Upper lobe of left lung (tissue), 4 donors: ENCODE measurements at regions not wholly inside any gene's neighbourhood (a gene's known extent, or its start where the extent isn't known, plus 50 kb on each side); places are given as distances from the start of the nearest gene placed in this dataset.

ENCODE experiments used
- EP300 ChIP-seq, 4 donors: sonication (generic); formaldehyde crosslinking; IDR thresholded peaks; one replicate each; pipeline ENCODE4 v1.5.1; 2017; ENCODE audit warnings: antibody characterized with exemption in 4 of 4, control low read depth in 2 of 4
- POLR2A ChIP-seq, 4 donors: fragments of 450-650 bp; IDR thresholded peaks; one replicate each; pipeline ENCODE4 v1.5.1; 2016 to 2017; ENCODE audit warnings: antibody characterized with exemption in 4 of 4, mild to moderate bottlenecking in 2 of 4
- POLR2AphosphoS5 ChIP-seq, 2 donors: sonication (generic); formaldehyde crosslinking; IDR thresholded peaks; one replicate each; pipeline ENCODE4 v1.5.1; 2017; ENCODE audit warnings: antibody characterized with exemption in 2 of 2
- TF ChIP-seq, protein P1 (sequence below), 6 experiments: fragments of 450-650 bp in 4 of 6; fragments of 200-600 bp in 2 of 6; sonication (generic) in 2 of 6; IDR thresholded peaks; one replicate each; pipeline ENCODE4 v1.5.1; 2016 to 2019; ENCODE audit warnings: antibody characterized with exemption in 6 of 6

DNA sequence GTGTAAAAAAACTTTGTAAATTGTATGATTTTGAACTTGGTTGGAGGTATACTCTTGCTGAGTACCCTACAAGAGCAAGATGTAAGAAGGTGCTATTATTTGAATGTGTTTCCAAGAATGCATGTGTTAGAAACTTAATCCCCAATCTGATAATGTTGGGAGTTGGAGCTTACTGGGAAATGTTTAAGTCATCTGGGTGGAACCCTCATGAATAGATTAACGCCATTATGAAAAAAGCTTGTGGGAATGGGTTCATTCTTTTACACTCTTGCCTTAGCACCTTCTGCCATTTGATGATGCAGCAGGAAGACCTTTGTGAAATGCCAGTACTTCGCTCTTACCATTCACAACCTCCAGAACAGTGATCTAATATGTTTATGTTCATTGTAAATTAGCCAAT lies 498.3 kb downstream of the TMEM135 start:
- TF ChIP-seq, protein P1, sequence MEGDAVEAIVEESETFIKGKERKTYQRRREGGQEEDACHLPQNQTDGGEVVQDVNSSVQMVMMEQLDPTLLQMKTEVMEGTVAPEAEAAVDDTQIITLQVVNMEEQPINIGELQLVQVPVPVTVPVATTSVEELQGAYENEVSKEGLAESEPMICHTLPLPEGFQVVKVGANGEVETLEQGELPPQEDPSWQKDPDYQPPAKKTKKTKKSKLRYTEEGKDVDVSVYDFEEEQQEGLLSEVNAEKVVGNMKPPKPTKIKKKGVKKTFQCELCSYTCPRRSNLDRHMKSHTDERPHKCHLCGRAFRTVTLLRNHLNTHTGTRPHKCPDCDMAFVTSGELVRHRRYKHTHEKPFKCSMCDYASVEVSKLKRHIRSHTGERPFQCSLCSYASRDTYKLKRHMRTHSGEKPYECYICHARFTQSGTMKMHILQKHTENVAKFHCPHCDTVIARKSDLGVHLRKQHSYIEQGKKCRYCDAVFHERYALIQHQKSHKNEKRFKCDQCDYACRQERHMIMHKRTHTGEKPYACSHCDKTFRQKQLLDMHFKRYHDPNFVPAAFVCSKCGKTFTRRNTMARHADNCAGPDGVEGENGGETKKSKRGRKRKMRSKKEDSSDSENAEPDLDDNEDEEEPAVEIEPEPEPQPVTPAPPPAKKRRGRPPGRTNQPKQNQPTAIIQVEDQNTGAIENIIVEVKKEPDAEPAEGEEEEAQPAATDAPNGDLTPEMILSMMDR (IDR thresholded peaks at IDR 0.05), result no peak
- TF ChIP-seq POLR2A (IDR thresholded peaks at IDR 0.05) (no peak), EP300 (IDR thresholded peaks at IDR 0.05) (no peak), POLR2AphosphoS5 (IDR thresholded peaks at IDR 0.05) (no peak)
